Vagina (tissue), 2 donors: ENCODE measurements at regions not wholly inside any gene's neighbourhood (a gene's known extent, or its start where the extent isn't known, plus 50 kb on each side); places are given as distances from the start of the nearest gene placed in this dataset.

Source experiments
- DNase-seq, 2 donors: peaks; one replicate each; pipeline ENCODE4 v3.0.0-alpha.2; 2017; ENCODE audit errors: extremely low spot score in 2 of 2
- H3K27ac ChIP-seq: fragments of 200-600 bp; sonication (generic); one replicate; pipeline ENCODE4 v1.5.1; 2019
- H3K27me3 ChIP-seq: fragments of 200-600 bp; sonication (generic); one replicate; pipeline ENCODE4 v1.5.1; 2019
- H3K36me3 ChIP-seq, 2 donors: fragments of 200-600 bp; sonication (generic); one replicate each; pipeline ENCODE4 v1.5.1; 2017 to 2019
- H3K4me1 ChIP-seq: fragments of 200-600 bp; sonication (generic); one replicate; pipeline ENCODE4 v1.5.1; 2019
- H3K4me3 ChIP-seq, 2 donors: fragments of 200-600 bp; sonication (generic); 1 replicate in 1 of 2; 2 replicates in 1 of 2; pipeline ENCODE4 v1.5.1; 2016 to 2019
- H3K9me3 ChIP-seq: fragments of 200-600 bp; sonication (generic); one replicate; pipeline ENCODE4 v1.5.1; 2019
- CTCF ChIP-seq, 3 experiments: fragments of 450-650 bp in 2 of 3; fragments of 200-600 bp in 1 of 3; sonication (generic) in 1 of 3; IDR thresholded peaks; one replicate each; pipeline ENCODE4 v1.5.1; 2017 to 2019; ENCODE audit warnings: antibody characterized with exemption in 3 of 3, mild to moderate bottlenecking in 2 of 3, moderate library complexity in 2 of 3
- POLR2A ChIP-seq, 2 donors: fragments of 450-650 bp; IDR thresholded peaks; one replicate each; pipeline ENCODE4 v1.6.1; 2017; ENCODE audit warnings: antibody characterized with exemption in 2 of 2, mild to moderate bottlenecking in 2 of 2, moderate library complexity in 2 of 2
- POLR2AphosphoS5 ChIP-seq, 2 donors: sonication (generic); formaldehyde crosslinking; IDR thresholded peaks; one replicate each; pipeline ENCODE4 v1.9.0; 2017; ENCODE audit warnings: antibody characterized with exemption in 2 of 2, mild to moderate bottlenecking in 2 of 2, low read depth in 1 of 2; ENCODE audit not compliant: insufficient read depth in 1 of 2
- intact Hi-C: fragments of 100-400 bp; cut with DNase I; formaldehyde crosslinking; loops from one replicate; pipeline ENCODE4 v1.15.1; 2023

- Histone ChIP-seq H3K9me3 (peaks cover 4% of the 10 kb centered on the region), H3K36me3 (no peaks in the 10 kb centered on the region), H3K4me1 (no peaks in the 10 kb centered on the region), H3K27me3 (no peaks in the 10 kb centered on the region), H3K27ac (no peak overlapping the region), H3K4me3 (no peak overlapping the region)
- no peak for TF ChIP-seq POLR2A (IDR thresholded peaks at IDR 0.05)
- no peak for TF ChIP-seq CTCF (IDR thresholded peaks at IDR 0.05)
- no peak for TF ChIP-seq POLR2AphosphoS5 (IDR thresholded peaks at IDR 0.05; ENCODE audit: insufficient read depth in 1 of 2, low read depth in 1 of 2)
- DNase-seq = no peak
- intact Hi-C loops = no loop called here
These were observed 139.9 kb upstream of the ZNF438 start for GRCh38 chr10:31171402-31172083.

DNA sequence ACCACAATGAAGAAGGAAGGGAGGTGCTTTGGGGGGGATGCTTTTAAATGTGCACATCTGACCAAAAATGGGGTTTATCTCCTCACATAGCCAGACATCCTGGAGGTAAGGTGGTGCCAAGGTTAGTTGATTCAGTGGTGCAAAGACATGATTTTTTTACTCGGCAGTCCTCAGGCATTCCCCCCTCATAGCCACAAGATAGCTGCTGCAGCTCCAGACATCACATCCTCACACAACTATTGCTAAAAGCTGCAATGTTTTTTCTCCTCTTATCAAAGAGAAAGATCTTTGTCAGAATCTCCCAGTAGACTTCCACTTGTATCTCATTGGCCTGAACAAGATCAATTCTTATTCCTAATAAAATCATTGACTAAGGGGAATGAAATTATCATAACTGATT lies 141.3 kb upstream of the ZNF438 start:
- H3K27me3 ChIP-seq = no peaks in the 10 kb centered on the region
- intact Hi-C loops = no loop called here

DNA sequence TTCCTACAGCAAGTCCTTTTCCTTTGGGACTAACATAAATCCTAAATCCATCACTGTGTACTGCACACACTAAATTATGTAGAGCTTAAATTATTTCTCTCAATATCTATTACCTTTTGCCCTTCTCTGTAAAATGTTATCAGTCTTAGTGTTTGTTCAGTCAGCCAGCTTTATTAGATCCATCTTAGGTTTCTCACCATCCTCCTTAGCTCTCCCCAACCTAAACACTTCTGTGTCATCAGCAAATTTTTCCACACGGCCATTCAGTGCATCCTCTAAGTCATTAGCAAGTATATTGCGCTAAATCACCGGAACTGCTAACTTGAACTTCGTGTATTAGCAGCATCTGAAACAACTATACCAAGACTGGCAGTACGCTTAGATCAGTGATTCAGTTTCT lies 142.1 kb upstream of the ZNF438 start:
- intact Hi-C loops = no loop called here
- H3K27ac ChIP-seq = no peak overlapping the region
- no peak for TF ChIP-seq CTCF (IDR thresholded peaks at IDR 0.05)
- TF ChIP-seq POLR2A (IDR thresholded peaks at IDR 0.05) = no peak
- TF ChIP-seq POLR2AphosphoS5 (IDR thresholded peaks at IDR 0.05; ENCODE audit: insufficient read depth in 1 of 2, low read depth in 1 of 2) = no peak
- no peaks in the 10 kb centered on the region for H3K36me3 ChIP-seq
- no peaks in the 10 kb centered on the region for H3K27me3 ChIP-seq
- no peak overlapping the region for H3K4me3 ChIP-seq
- H3K4me1 ChIP-seq = no peaks in the 10 kb centered on the region
- DNase-seq = no peak
- H3K9me3 ChIP-seq = peaks cover 4% of the 10 kb centered on the region

More for the DNA sequence above, 141.3 kb upstream of the ZNF438 start:
- DNase-seq = no peak
- Histone ChIP-seq H3K4me3 (no peak overlapping the region), H3K27ac (no peak overlapping the region), H3K4me1 (no peaks in the 10 kb centered on the region), H3K36me3 (no peaks in the 10 kb centered on the region), H3K9me3 (peaks cover 4% of the 10 kb centered on the region)
- no peak for TF ChIP-seq CTCF (IDR thresholded peaks at IDR 0.05)
- no peak for TF ChIP-seq POLR2AphosphoS5 (IDR thresholded peaks at IDR 0.05; ENCODE audit: insufficient read depth in 1 of 2, low read depth in 1 of 2)
- TF ChIP-seq POLR2A (IDR thresholded peaks at IDR 0.05) = no peak

- Histone ChIP-seq H3K4me1 (no peaks in the 10 kb centered on the region), H3K4me3 (no peak overlapping the region), H3K36me3 (no peaks in the 10 kb centered on the region), H3K27me3 (no peaks in the 10 kb centered on the region), H3K9me3 (peaks cover 4% of the 10 kb centered on the region), H3K27ac (no peak overlapping the region)
- TF ChIP-seq CTCF (IDR thresholded peaks at IDR 0.05) (no peak), POLR2AphosphoS5 (IDR thresholded peaks at IDR 0.05; ENCODE audit: insufficient read depth in 1 of 2, low read depth in 1 of 2) (no peak), POLR2A (IDR thresholded peaks at IDR 0.05) (no peak)
- no peak for DNase-seq
- intact Hi-C loops = no loop called here
These were observed 139.8 kb upstream of the ZEB1 start for GRCh38 chr10:31179091-31179680.
